H1 (cell line): ENCODE measurements at regions not wholly inside any gene's neighbourhood (a gene's known extent, or its start where the extent isn't known, plus 50 kb on each side); places are given as distances from the start of the nearest gene placed in this dataset.
A peak's percentile ranks its signal among the peaks of the same experiment; 100 is the strongest.

Source experiments
- CTCF ChIA-PET: fragments of 300-600 bp; sonication (Branson Sonifier 250); formaldehyde crosslinking; loops from one replicate; lab custom pipeline; 2021; ENCODE audit not compliant: partially characterized antibody; lab: Charles Lee
- POLR2A ChIA-PET: fragments of 300-600 bp; sonication (Branson Sonifier 250); formaldehyde crosslinking; loops from one replicate; lab custom pipeline; 2021; ENCODE audit warnings: inconsistent platforms; ENCODE audit not compliant: partially characterized antibody; lab: Charles Lee
- DNase-seq, 2 experiments: peaks; one replicate each; pipeline versions ENCODE4 v3.0.0 to v3.0.0-alpha.2; 2010 to 2022; ENCODE audit warnings: low spot score in 2 of 2, low read depth in 1 of 2, mixed read lengths in 1 of 2
- FAIRE-seq: peaks from 2 replicates; lab custom pipeline; 2011; peaks lifted over from hg19 to GRCh38; lab: Jason Lieb, UNC
- H2AFZ ChIP-seq: 2 replicates; pipeline ENCODE4 v1.8.1; 2012; ENCODE audit warnings: low read length, inconsistent platforms
- H2AK5ac ChIP-seq: 2 replicates; pipeline ENCODE4 v1.6.1; 2013; ENCODE audit warnings: low read depth, low read length
- H2BK120ac ChIP-seq: replicated peaks from 2 replicates; pipeline ENCODE3; 2013; ENCODE audit warnings: low read depth, low read length, inconsistent platforms
- H2BK12ac ChIP-seq: 2 replicates; pipeline ENCODE4 v1.6.1; 2013; ENCODE audit warnings: low read depth, low read length
- H2BK15ac ChIP-seq: 2 replicates; pipeline ENCODE4 v1.6.1; 2013; ENCODE audit warnings: low read length
- H2BK20ac ChIP-seq: 2 replicates; pipeline ENCODE4 v1.6.1; 2013; ENCODE audit warnings: low read length
- H2BK5ac ChIP-seq: 2 replicates; pipeline ENCODE4 v1.6.1; 2013; ENCODE audit warnings: low read depth, low read length
- H3K14ac ChIP-seq: 2 replicates; pipeline ENCODE4 v1.6.1; 2013; ENCODE audit warnings: inconsistent platforms; ENCODE audit not compliant: insufficient read length
- H3K18ac ChIP-seq: 2 replicates; pipeline ENCODE4 v1.6.1; 2013; ENCODE audit warnings: low read length; ENCODE audit errors: extremely low read depth
- H3K23ac ChIP-seq: 2 replicates; pipeline ENCODE4 v1.6.1; 2013; ENCODE audit warnings: inconsistent platforms; ENCODE audit not compliant: insufficient read length
- H3K23me2 ChIP-seq: 2 replicates; pipeline ENCODE4 v1.6.1; 2013; ENCODE audit warnings: low read depth, low read length
- H3K27ac ChIP-seq: 2 replicates; pipeline ENCODE4 v1.6.1; 2011; ENCODE audit warnings: low read depth, low read length, inconsistent platforms
- H3K27me3 ChIP-seq, 4 experiments: replicated peaks in 1 of 4; 1 replicate in 1 of 4; 2 replicates in 3 of 4; pipeline versions ENCODE4 v1.6.1 to v1.8.1; 2011 to 2013; ENCODE audit warnings: low read length in 3 of 4, mild to moderate bottlenecking in 3 of 4, inconsistent platforms in 2 of 4, mixed read lengths in 2 of 4, moderate library complexity in 1 of 4; ENCODE audit not compliant: control insufficient read depth in 3 of 4, insufficient read depth in 3 of 4; ENCODE audit errors: extremely low read depth in 1 of 4
- H3K36me3 ChIP-seq, 4 experiments: 2 replicates each; pipeline versions ENCODE4 v1.6.1 to v1.8.1; 2011 to 2013; ENCODE audit warnings: mild to moderate bottlenecking in 4 of 4, low read length in 3 of 4, moderate library complexity in 2 of 4, control low read depth in 1 of 4, inconsistent platforms in 1 of 4; ENCODE audit not compliant: insufficient read depth in 4 of 4, control insufficient read depth in 2 of 4
- H3K4ac ChIP-seq: replicated peaks from 2 replicates; pipeline ENCODE3; 2013; ENCODE audit warnings: low read length, low read depth, mixed read lengths, inconsistent platforms; ENCODE audit not compliant: insufficient read length
- H3K4me1 ChIP-seq, 4 experiments: replicated peaks in 1 of 4; 1 replicate in 1 of 4; 2 replicates in 3 of 4; pipeline versions ENCODE4 v1.6.1 to v1.8.1; 2011 to 2013; ENCODE audit warnings: low read length in 3 of 4, inconsistent platforms in 2 of 4, mixed read lengths in 1 of 4; ENCODE audit not compliant: insufficient read depth in 4 of 4, control insufficient read depth in 3 of 4
- H3K4me2 ChIP-seq, 2 experiments: 2 replicates each; pipeline versions ENCODE4 v1.6.1 to v1.8.1; 2011 to 2013; ENCODE audit warnings: low read depth in 2 of 2, low read length in 2 of 2, control low read depth in 1 of 2, inconsistent platforms in 1 of 2, mild to moderate bottlenecking in 1 of 2; ENCODE audit not compliant: insufficient read depth in 1 of 2
- H3K4me3 ChIP-seq, 4 experiments: fragments of 200-600, 300-600 bp in 1 of 4; sonication (generic), shearing (Covaris generic), sonication (Bioruptor Twin) in 1 of 4; 2 replicates each; pipeline versions ENCODE4 v1.5.1 to v1.8.1; 2011 to 2016; ENCODE audit warnings: low read length in 4 of 4, low read depth in 3 of 4, control low read depth in 2 of 4, inconsistent platforms in 2 of 4, mild to moderate bottlenecking in 2 of 4, mixed read lengths in 1 of 4, moderate library complexity in 1 of 4; ENCODE audit not compliant: insufficient read depth in 2 of 4; ENCODE audit errors: extremely low read depth in 1 of 4
- H3K56ac ChIP-seq: replicated peaks from 2 replicates; pipeline ENCODE3; 2013; ENCODE audit warnings: low read depth, mild to moderate bottlenecking, mixed read lengths, low read length, inconsistent platforms; ENCODE audit not compliant: insufficient read length
- H3K79me1 ChIP-seq: 2 replicates; pipeline ENCODE4 v1.6.1; 2013; ENCODE audit warnings: low read depth, low read length, control low read depth
- H3K79me2 ChIP-seq, 2 experiments: 2 replicates each; pipeline versions ENCODE4 v1.6.1 to v1.8.1; 2012 to 2013; ENCODE audit warnings: low read length in 2 of 2, mild to moderate bottlenecking in 2 of 2, inconsistent platforms in 1 of 2; ENCODE audit not compliant: insufficient read depth in 2 of 2, control insufficient read depth in 1 of 2
- H3K9ac ChIP-seq, 4 experiments: replicated peaks in 1 of 4; 1 replicate in 1 of 4; 2 replicates in 3 of 4; pipeline versions ENCODE4 v1.6.1 to v1.8.1; 2011 to 2013; ENCODE audit warnings: low read depth in 3 of 4, low read length in 3 of 4, control low read depth in 2 of 4, mild to moderate bottlenecking in 2 of 4, moderate library complexity in 2 of 4, inconsistent platforms in 1 of 4; ENCODE audit errors: extremely low read depth in 1 of 4
- H3K9me3 ChIP-seq, 2 experiments: 2 replicates each; pipeline versions ENCODE4 v1.6.1 to v1.8.1; 2012 to 2013; ENCODE audit warnings: mild to moderate bottlenecking in 2 of 2, moderate library complexity in 2 of 2, control low read depth in 1 of 2, inconsistent platforms in 1 of 2, low read depth in 1 of 2, low read length in 1 of 2, mixed read lengths in 1 of 2; ENCODE audit not compliant: insufficient read depth in 2 of 2
- H4K20me1 ChIP-seq, 2 experiments: replicated peaks in 1 of 2; 2 replicates each; pipeline versions ENCODE3 to v1.8.1; 2011 to 2013; ENCODE audit warnings: inconsistent platforms in 2 of 2, low read length in 2 of 2, mild to moderate bottlenecking in 1 of 2; ENCODE audit not compliant: insufficient read depth in 2 of 2, control insufficient read depth in 1 of 2
- H4K5ac ChIP-seq: 2 replicates; pipeline ENCODE4 v1.6.1; 2013; ENCODE audit warnings: low read length, low read depth, mixed read lengths, inconsistent platforms; ENCODE audit not compliant: insufficient read length
- H4K8ac ChIP-seq: 2 replicates; pipeline ENCODE4 v1.8.0; 2013; ENCODE audit warnings: mild to moderate bottlenecking, moderate library complexity, low read length, inconsistent platforms; ENCODE audit not compliant: insufficient read depth; ENCODE audit errors: extremely low read depth
- H4K91ac ChIP-seq: replicated peaks from 2 replicates; pipeline ENCODE3; 2013; ENCODE audit warnings: low read length, mixed read lengths, inconsistent platforms; ENCODE audit not compliant: insufficient read length
- ASH2L ChIP-seq: fragments of 200-600, 300-600 bp; sonication (generic); IDR thresholded peaks from one replicate; pipeline ENCODE4 v1.7.1; 2017; ENCODE audit warnings: low read length
- ATF3 ChIP-seq: IDR thresholded peaks from 2 replicates; pipeline ENCODE4 v1.6.1; 2011; ENCODE audit warnings: low read depth, mild to moderate bottlenecking, low read length; ENCODE audit not compliant: insufficient read depth
- CBX8 ChIP-seq: fragments of 300-800, 300-1000 bp; sonication (generic); IDR thresholded peaks from 2 replicates; pipeline ENCODE4 v1.7.1; 2016; ENCODE audit warnings: low read depth, low read length, borderline replicate concordance
- EGR1 ChIP-seq: IDR thresholded peaks from 2 replicates; pipeline ENCODE4 v1.6.1; 2011; ENCODE audit warnings: low read depth, low read length, borderline replicate concordance
- JUN ChIP-seq: IDR thresholded peaks from 2 replicates; pipeline ENCODE4 v1.6.1; 2011; ENCODE audit warnings: low read depth, mild to moderate bottlenecking, improper control_type of control experiment, low read length
- JUND ChIP-seq: IDR thresholded peaks from 2 replicates; pipeline ENCODE4 v1.6.1; 2011; ENCODE audit warnings: mild to moderate bottlenecking, improper control_type of control experiment, low read length
- SRF ChIP-seq: IDR thresholded peaks from 2 replicates; pipeline ENCODE4 v1.6.1; 2011; ENCODE audit warnings: mild to moderate bottlenecking, low read depth, low read length, moderate library complexity
- WGBS, 2 experiments: shearing (Covaris generic) in 1 of 2; methylation state at CpG; one replicate each; pipeline versions ENCODE4 v1.1.6 to v1.1.7; 2013 to 2015; ENCODE audit warnings: low lambda C conversion rate in 2 of 2, mixed read lengths in 2 of 2, inconsistent platforms in 1 of 2, low coverage in 1 of 2, missing lambda C conversion rate in 1 of 2; ENCODE audit not compliant: insufficient replicate concordance in 2 of 2, insufficient coverage in 1 of 2, insufficient read length in 1 of 2; ENCODE audit errors: extremely low coverage in 1 of 2, missing lambda C conversion rate in 1 of 2; 5-methylcytosine and 5-hydroxymethylcytosine counted together

DNA sequence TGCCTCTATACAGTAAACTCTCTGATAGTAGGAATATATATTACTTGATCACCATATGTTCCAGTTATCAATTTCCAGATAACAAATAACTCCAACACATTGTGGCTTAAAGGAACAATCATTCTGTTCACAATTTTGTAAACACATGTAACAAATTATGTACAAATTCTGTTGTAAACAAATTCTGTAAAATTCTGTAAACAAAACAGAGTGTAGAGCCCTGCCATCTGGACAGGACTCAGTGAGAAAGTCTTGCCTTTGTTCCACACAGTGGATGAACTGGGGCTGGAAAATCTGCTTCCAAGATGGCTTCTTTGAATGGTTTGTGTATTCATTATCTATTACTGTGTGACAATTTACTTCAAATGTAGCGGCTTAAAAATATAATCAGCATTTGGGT, 69.0 kb upstream of the LRRC7 start:
- H3K79me2 ChIP-seq = no peaks in the 10 kb centered on the region
- TF ChIP-seq EGR1 (no peak), ASH2L (no peak), CBX8 (no peak), JUND (no peak), JUN (no peak), ATF3 (no peak), SRF (no peak)
- no peak overlapping the region for H2BK120ac ChIP-seq
- no peak overlapping the region for H2BK15ac ChIP-seq
- H4K8ac ChIP-seq = no peak overlapping the region
- no peak overlapping the region for H3K27ac ChIP-seq
- H2BK12ac ChIP-seq = no peak overlapping the region
- H4K91ac ChIP-seq = no peak overlapping the region
- H2BK20ac ChIP-seq = no peak overlapping the region
- CTCF ChIA-PET = no interaction called here
- H4K5ac ChIP-seq = no peak overlapping the region
- no peak overlapping the region for H3K4me3 ChIP-seq
- H3K4ac ChIP-seq = no peak overlapping the region
- no peak overlapping the region for H3K18ac ChIP-seq
- H3K9ac ChIP-seq = no peak overlapping the region
- FAIRE-seq (no peak), DNase-seq (no peak)
- H3K9me3 ChIP-seq = no peaks in the 10 kb centered on the region
- no peak overlapping the region for H2AK5ac ChIP-seq
- no peak overlapping the region for H3K23ac ChIP-seq
- no peaks in the 10 kb centered on the region for H3K36me3 ChIP-seq
- H2AFZ ChIP-seq = peak overlapping the region; percentile 48; the same call in 1 of the 2 replicates
- WGBS, 2 experiments = 88% methylated on average over 1 of the region's 1 CpG; no CpG with 5 or more reads in 1 of the 2 experiments
- H4K20me1 ChIP-seq = no peaks in the 10 kb centered on the region
- H3K27me3 ChIP-seq = no peaks in the 10 kb centered on the region
- H2BK5ac ChIP-seq = no peak overlapping the region
- no peaks in the 10 kb centered on the region for H3K4me1 ChIP-seq
- no peak overlapping the region for H3K14ac ChIP-seq
- no peak overlapping the region for H3K56ac ChIP-seq
- no peaks in the 10 kb centered on the region for H3K23me2 ChIP-seq
- no peaks in the 10 kb centered on the region for H3K79me1 ChIP-seq
- H3K4me2 ChIP-seq = no peak overlapping the region
- POLR2A ChIA-PET = no interaction called here
